ENCODE measurements at regions not wholly inside any gene's neighbourhood (a gene's known extent, or its start where the extent isn't known, plus 50 kb on each side); places are given as distances from the start of the nearest gene placed in this dataset.

DNA sequence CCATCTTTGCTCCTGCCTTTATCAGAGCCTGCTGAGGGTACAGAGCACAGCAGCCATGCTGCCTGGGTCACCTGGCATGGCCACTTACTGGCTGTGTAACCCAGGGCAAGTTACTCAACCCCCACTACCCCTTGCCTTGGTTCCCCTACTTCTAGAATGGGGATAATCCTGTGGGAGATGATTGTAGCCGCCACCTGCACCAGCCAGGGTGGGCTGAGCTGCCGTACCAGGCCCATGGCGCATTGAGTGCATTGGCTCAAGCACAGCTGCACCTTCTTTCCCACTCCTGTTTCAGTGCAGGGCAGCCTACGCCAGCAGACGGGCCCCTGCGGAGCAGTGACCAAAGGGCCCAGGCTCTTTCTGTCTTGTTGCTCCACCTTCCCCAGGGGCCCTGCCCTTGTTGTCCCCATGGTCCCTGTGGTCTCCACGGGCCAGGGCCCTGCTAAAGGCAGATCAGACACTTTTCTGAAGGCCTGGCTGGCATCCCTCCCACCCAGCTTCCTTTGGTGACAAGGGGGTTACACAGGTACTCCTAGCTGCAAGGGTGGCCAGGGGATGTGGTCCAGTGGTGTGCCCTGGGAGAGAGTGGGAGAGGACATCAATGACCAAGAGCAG, 159.4 kb upstream of the MLN start:
- intact Hi-C loops (cut with DNase I; ENCODE audit: low total_unique reads): no loop called here
- H3K27me3 ChIP-seq: no peaks in the 10 kb centered on the region
- TF ChIP-seq, protein P1, sequence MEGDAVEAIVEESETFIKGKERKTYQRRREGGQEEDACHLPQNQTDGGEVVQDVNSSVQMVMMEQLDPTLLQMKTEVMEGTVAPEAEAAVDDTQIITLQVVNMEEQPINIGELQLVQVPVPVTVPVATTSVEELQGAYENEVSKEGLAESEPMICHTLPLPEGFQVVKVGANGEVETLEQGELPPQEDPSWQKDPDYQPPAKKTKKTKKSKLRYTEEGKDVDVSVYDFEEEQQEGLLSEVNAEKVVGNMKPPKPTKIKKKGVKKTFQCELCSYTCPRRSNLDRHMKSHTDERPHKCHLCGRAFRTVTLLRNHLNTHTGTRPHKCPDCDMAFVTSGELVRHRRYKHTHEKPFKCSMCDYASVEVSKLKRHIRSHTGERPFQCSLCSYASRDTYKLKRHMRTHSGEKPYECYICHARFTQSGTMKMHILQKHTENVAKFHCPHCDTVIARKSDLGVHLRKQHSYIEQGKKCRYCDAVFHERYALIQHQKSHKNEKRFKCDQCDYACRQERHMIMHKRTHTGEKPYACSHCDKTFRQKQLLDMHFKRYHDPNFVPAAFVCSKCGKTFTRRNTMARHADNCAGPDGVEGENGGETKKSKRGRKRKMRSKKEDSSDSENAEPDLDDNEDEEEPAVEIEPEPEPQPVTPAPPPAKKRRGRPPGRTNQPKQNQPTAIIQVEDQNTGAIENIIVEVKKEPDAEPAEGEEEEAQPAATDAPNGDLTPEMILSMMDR (IDR thresholded peaks at IDR 0.05): no peak
- no peak for TF ChIP-seq POLR2A (IDR thresholded peaks at IDR 0.05)
- DNase-seq: no peak
- H3K4me1 ChIP-seq: no peaks in the 10 kb centered on the region
- H3K9me3 ChIP-seq: no peaks in the 10 kb centered on the region
- no peak overlapping the region for H3K4me3 ChIP-seq
- H3K27ac ChIP-seq: no peak overlapping the region
- 90 to 93% methylated on average over 7 of the region's 7 CpGs for WGBS, 2 donors
- no peaks in the 10 kb centered on the region for H3K36me3 ChIP-seq (ENCODE audit: low read depth, missing control alignments)

DNA sequence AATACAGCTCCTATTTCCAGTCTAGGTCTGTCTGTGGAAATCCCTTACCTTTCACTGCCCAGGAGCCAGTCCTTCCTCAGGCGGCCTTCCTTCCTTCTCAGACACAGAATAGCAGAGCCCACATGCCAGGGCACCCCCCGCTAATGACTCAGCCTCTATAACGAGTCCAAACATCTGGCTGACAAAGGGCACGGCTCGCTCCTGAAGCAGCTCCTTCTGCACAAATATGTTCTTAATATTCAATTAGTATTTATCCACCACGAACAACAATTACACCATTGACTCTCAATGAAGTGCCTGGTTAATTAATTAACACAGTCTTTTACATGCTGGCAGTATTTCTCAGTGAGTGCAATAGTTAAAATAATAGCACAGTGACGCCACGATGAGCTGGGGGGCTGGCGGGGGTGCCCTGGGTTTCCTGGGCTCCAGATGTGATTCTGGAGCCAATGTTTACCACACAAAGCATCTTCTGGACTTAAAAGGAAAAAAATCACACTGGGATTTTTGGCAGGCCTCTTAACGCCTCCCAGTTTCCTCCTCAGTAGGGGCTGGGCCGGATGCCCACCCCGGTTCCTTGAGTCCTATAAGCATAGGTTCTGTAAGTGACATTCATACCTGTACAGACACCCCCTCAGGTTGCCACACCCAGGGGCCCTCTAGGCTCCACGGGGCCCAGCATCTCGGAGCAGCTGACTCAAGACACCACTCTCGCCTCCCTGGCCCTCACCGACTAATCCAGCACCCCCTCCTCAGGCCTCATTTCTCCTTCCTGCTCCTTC, 158.6 kb upstream of the MLN start:
- TF ChIP-seq, protein P1 (IDR thresholded peaks at IDR 0.05): no peak
- TF ChIP-seq POLR2A (IDR thresholded peaks at IDR 0.05): no peak
- Histone ChIP-seq H3K27ac (no peak overlapping the region), H3K27me3 (no peaks in the 10 kb centered on the region), H3K36me3 (ENCODE audit: low read depth, missing control alignments) (no peaks in the 10 kb centered on the region), H3K9me3 (no peaks in the 10 kb centered on the region), H3K4me3 (no peak overlapping the region), H3K4me1 (no peaks in the 10 kb centered on the region)
- WGBS, 2 donors: 80 to 82% methylated on average over 16 of the region's 16 CpGs
- intact Hi-C loops (cut with DNase I; ENCODE audit: low total_unique reads): no loop called here
- no peak for DNase-seq

DNA sequence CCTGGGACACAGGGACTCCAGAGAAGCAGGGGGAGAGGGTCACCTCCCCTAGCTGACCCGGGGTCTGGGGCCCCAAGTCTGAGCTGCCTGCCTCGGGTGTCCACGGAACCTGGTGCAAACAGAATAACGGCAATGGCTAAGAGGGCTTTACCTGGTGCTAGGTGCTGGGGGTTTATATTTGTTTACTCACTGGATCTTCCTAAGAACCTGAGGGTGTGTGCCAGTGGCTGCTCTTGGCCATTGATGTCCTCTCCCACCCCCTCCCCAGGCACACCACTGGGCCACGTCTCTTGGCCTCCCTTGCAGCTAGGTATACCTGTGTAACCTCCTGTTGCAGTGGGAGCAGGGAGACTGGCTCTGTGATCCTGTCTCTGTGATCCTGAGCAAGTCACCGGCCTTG, 157.9 kb upstream of the MLN start:
- H3K27ac ChIP-seq: no peak overlapping the region
- DNase-seq: no peak
- no peaks in the 10 kb centered on the region for H3K36me3 ChIP-seq (ENCODE audit: low read depth, missing control alignments)
- H3K27me3 ChIP-seq: no peaks in the 10 kb centered on the region
- no peaks in the 10 kb centered on the region for H3K9me3 ChIP-seq
- H3K4me1 ChIP-seq: no peaks in the 10 kb centered on the region
- no peak overlapping the region for H3K4me3 ChIP-seq
- intact Hi-C loops (cut with DNase I; ENCODE audit: low total_unique reads): no loop called here
- WGBS, 2 donors: 99 to 100% methylated on average over 1 to 6 of the region's 6 CpGs
- TF ChIP-seq POLR2A (IDR thresholded peaks at IDR 0.05): no peak
- TF ChIP-seq, protein P1 (IDR thresholded peaks at IDR 0.05): no peak

DNA sequence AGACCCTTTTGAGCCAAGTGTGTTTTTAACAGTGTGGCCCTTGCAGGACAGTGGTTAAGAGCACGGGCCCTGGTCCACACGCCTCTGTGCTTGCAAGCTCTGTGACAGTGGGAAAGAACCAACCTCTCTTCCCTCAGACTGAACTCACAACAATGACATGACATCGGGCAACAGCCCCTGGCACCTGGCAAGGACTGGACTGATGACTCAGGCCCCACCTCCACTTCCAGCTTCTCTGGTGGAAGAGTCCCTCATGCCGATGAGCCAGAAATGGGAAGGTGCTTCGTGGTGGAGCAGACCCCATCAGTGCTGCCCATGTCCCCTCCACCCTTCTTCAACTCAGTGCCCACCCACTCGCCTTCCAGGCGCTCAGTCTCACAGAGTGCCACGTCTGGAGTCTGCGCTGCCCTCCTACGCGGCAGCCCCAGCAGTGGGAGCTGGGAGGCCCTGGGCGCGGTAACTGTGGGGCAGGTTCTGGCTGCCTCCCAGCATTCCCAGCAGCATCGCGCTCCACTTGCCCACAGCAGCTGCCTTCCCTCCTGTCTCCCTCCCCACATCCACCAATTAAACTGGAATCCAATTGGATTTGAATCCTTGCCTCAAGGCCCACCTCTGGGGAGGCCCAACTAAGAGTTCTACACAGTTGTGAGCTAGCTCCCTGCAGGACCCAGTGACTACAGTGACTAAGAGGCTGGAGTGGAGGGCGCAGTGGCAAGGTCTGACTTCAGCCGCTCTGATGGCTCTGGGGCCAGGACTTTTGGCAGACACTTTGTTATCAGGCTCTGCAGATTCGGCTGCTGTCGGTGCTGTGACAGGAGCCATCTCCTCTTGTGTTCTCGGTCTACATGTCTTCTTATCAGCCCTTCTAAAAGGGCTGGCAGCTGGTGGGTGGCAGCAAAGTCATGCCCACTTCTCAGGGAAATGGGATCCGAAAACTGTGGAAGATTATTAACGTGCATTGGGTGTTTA, 156.8 kb upstream of the MLN start:
- DNase-seq: no peak
- H3K4me1 ChIP-seq: no peaks in the 10 kb centered on the region
- no peaks in the 10 kb centered on the region for H3K27me3 ChIP-seq
- intact Hi-C loops (cut with DNase I; ENCODE audit: low total_unique reads): no loop called here
- WGBS, 2 donors: 86 to 91% methylated on average over 17 to 22 of the region's 22 CpGs
- no peak for TF ChIP-seq POLR2A (IDR thresholded peaks at IDR 0.05)
- no peaks in the 10 kb centered on the region for H3K9me3 ChIP-seq
- H3K27ac ChIP-seq: no peak overlapping the region
- H3K4me3 ChIP-seq: no peak overlapping the region
- H3K36me3 ChIP-seq (ENCODE audit: low read depth, missing control alignments): no peaks in the 10 kb centered on the region
